ENCODE measurements at regions not wholly inside any gene's neighbourhood (a gene's known extent, or its start where the extent isn't known, plus 50 kb on each side); places are given as distances from the start of the nearest gene placed in this dataset.

- Histone ChIP-seq H3K9ac (ENCODE audit: low read length) (no peak overlapping the region), H3K9me3 (ENCODE audit: insufficient read depth, low read length) (no peaks in the 10 kb centered on the region), H3K27me3 (ENCODE audit: low read depth, low read length) (no peaks in the 10 kb centered on the region), H4K20me1 (ENCODE audit: insufficient read depth, low read length) (no peaks in the 10 kb centered on the region), H3K27ac (ENCODE audit: low read length) (no peak overlapping the region), H3K36me3 (replicated peaks; ENCODE audit: low read depth, low read length) (no peaks in the 10 kb centered on the region), H3K4me1 (ENCODE audit: low read length) (no peaks in the 10 kb centered on the region), H3K4me2 (ENCODE audit: low read length) (no peak overlapping the region), H2AFZ (ENCODE audit: low read depth, low read length) (no peak overlapping the region), H3K79me2 (ENCODE audit: low read length) (no peaks in the 10 kb centered on the region), H3K4me3 (ENCODE audit: low read length) (no peak overlapping the region)
- TF ChIP-seq, protein P1, sequence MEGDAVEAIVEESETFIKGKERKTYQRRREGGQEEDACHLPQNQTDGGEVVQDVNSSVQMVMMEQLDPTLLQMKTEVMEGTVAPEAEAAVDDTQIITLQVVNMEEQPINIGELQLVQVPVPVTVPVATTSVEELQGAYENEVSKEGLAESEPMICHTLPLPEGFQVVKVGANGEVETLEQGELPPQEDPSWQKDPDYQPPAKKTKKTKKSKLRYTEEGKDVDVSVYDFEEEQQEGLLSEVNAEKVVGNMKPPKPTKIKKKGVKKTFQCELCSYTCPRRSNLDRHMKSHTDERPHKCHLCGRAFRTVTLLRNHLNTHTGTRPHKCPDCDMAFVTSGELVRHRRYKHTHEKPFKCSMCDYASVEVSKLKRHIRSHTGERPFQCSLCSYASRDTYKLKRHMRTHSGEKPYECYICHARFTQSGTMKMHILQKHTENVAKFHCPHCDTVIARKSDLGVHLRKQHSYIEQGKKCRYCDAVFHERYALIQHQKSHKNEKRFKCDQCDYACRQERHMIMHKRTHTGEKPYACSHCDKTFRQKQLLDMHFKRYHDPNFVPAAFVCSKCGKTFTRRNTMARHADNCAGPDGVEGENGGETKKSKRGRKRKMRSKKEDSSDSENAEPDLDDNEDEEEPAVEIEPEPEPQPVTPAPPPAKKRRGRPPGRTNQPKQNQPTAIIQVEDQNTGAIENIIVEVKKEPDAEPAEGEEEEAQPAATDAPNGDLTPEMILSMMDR (IDR thresholded peaks at IDR 0.05; ENCODE audit: low read depth, low read length), result no peak
- TF ChIP-seq EZH2phosphoT487 (IDR thresholded peaks at IDR 0.05; ENCODE audit: low read depth), result no peak
Observed at GRCh38 chr10:36209480-36209879, 567.4 kb upstream of the FZD8 start.

GRCh38 chr10:36202881-36203280 lies 560.8 kb upstream of the FZD8 start:
- Histone ChIP-seq H3K4me1 (ENCODE audit: low read length) (no peaks in the 10 kb centered on the region), H3K4me2 (ENCODE audit: low read length) (no peak overlapping the region), H3K27me3 (ENCODE audit: low read depth, low read length) (no peaks in the 10 kb centered on the region), H4K20me1 (ENCODE audit: insufficient read depth, low read length) (no peaks in the 10 kb centered on the region), H3K79me2 (ENCODE audit: low read length) (no peaks in the 10 kb centered on the region), H3K4me3 (ENCODE audit: low read length) (no peak overlapping the region), H3K9me3 (ENCODE audit: insufficient read depth, low read length) (no peaks in the 10 kb centered on the region), H3K27ac (ENCODE audit: low read length) (no peak overlapping the region), H3K9ac (ENCODE audit: low read length) (no peak overlapping the region), H3K36me3 (replicated peaks; ENCODE audit: low read depth, low read length) (no peaks in the 10 kb centered on the region), H2AFZ (ENCODE audit: low read depth, low read length) (no peak overlapping the region)
- no peak for TF ChIP-seq EZH2phosphoT487 (IDR thresholded peaks at IDR 0.05; ENCODE audit: low read depth)

DNA sequence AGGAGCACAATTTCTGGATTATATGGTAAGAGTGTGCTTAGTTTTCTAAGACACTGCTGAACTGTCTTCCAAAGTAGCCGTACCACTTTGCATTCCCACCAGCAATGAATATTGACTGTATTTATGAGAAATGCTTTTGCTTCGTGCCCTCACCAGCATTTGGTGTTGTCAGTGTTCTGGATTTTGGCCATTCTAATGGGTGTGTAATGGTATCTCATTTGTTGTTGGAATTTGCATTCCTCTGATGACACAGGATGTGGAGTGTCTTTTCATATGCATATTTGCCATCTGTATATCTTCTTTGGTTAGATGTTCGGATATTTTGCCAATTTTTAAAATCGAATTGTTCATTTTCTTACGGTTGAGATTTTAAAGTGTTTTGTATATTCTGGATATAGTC lies 558.5 kb upstream of the FZD8 start:
- Histone ChIP-seq H3K9ac (ENCODE audit: low read length) (no peak overlapping the region), H3K27ac (ENCODE audit: low read length) (no peak overlapping the region), H3K4me1 (ENCODE audit: low read length) (no peaks in the 10 kb centered on the region), H3K4me2 (ENCODE audit: low read length) (no peak overlapping the region), H3K4me3 (ENCODE audit: low read length) (no peak overlapping the region), H3K79me2 (ENCODE audit: low read length) (no peaks in the 10 kb centered on the region), H3K27me3 (ENCODE audit: low read depth, low read length) (no peaks in the 10 kb centered on the region), H2AFZ (ENCODE audit: low read depth, low read length) (no peak overlapping the region), H4K20me1 (ENCODE audit: insufficient read depth, low read length) (no peaks in the 10 kb centered on the region), H3K36me3 (replicated peaks; ENCODE audit: low read depth, low read length) (no peaks in the 10 kb centered on the region), H3K9me3 (ENCODE audit: insufficient read depth, low read length) (no peaks in the 10 kb centered on the region)
- no peak for TF ChIP-seq EZH2phosphoT487 (IDR thresholded peaks at IDR 0.05; ENCODE audit: low read depth)
- TF ChIP-seq, protein P1 (IDR thresholded peaks at IDR 0.05; ENCODE audit: low read depth, low read length), result no peak

GRCh38 chr10:36198322-36198721 lies 556.2 kb upstream of the FZD8 start:
- no peak overlapping the region for H3K9ac ChIP-seq (ENCODE audit: low read length)
- no peaks in the 10 kb centered on the region for H4K20me1 ChIP-seq (ENCODE audit: insufficient read depth, low read length)
- no peaks in the 10 kb centered on the region for H3K9me3 ChIP-seq (ENCODE audit: insufficient read depth, low read length)
- H3K4me3 ChIP-seq (ENCODE audit: low read length), result no peak overlapping the region
- H3K27me3 ChIP-seq (ENCODE audit: low read depth, low read length), result no peaks in the 10 kb centered on the region
- H3K4me1 ChIP-seq (ENCODE audit: low read length), result no peaks in the 10 kb centered on the region
- no peak overlapping the region for H3K4me2 ChIP-seq (ENCODE audit: low read length)
- H3K36me3 ChIP-seq (replicated peaks; ENCODE audit: low read depth, low read length), result no peaks in the 10 kb centered on the region
- H3K27ac ChIP-seq (ENCODE audit: low read length), result no peak overlapping the region
- no peaks in the 10 kb centered on the region for H3K79me2 ChIP-seq (ENCODE audit: low read length)
- TF ChIP-seq EZH2phosphoT487 (IDR thresholded peaks at IDR 0.05; ENCODE audit: low read depth), result no peak
- TF ChIP-seq, protein P1 (IDR thresholded peaks at IDR 0.05; ENCODE audit: low read depth, low read length), result no peak
- no peak overlapping the region for H2AFZ ChIP-seq (ENCODE audit: low read depth, low read length)

DNA sequence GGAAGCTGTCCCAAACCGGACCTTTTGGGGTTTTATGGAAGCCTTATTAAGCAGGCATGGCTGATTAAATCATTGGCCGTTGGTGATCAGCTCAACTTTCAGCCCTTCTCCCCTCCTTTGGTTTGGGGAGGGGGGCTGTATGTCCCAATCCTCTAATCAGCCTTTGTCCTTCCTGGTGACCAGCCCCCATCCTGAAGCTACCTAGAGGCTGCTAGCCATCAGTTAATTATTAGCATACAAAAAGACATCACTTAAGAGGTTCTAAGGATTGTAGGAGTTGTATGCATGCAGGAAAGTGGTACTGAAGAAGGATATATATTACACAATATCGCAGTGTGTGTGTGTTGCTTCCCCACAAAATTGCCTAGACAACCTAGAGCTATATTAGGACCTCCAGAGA lies 553.3 kb upstream of the FZD8 start:
- Histone ChIP-seq H3K79me2 (ENCODE audit: low read length) (no peaks in the 10 kb centered on the region), H4K20me1 (ENCODE audit: insufficient read depth, low read length) (no peaks in the 10 kb centered on the region), H2AFZ (ENCODE audit: low read depth, low read length) (no peak overlapping the region), H3K27ac (ENCODE audit: low read length) (no peak overlapping the region), H3K4me3 (ENCODE audit: low read length) (no peak overlapping the region), H3K36me3 (replicated peaks; ENCODE audit: low read depth, low read length) (no peaks in the 10 kb centered on the region), H3K27me3 (ENCODE audit: low read depth, low read length) (no peaks in the 10 kb centered on the region), H3K9ac (ENCODE audit: low read length) (no peak overlapping the region), H3K4me1 (ENCODE audit: low read length) (no peaks in the 10 kb centered on the region), H3K4me2 (ENCODE audit: low read length) (no peak overlapping the region), H3K9me3 (ENCODE audit: insufficient read depth, low read length) (no peaks in the 10 kb centered on the region)
- TF ChIP-seq EZH2phosphoT487 (IDR thresholded peaks at IDR 0.05; ENCODE audit: low read depth), result no peak
- TF ChIP-seq, protein P1 (IDR thresholded peaks at IDR 0.05; ENCODE audit: low read depth, low read length), result no peak

All from OCI-LY3 (cell line).